Cardiac fibroblast (primary cell): ENCODE measurements at regions not wholly inside any gene's neighbourhood (a gene's known extent, or its start where the extent isn't known, plus 50 kb on each side); places are given as distances from the start of the nearest gene placed in this dataset.
A peak's percentile ranks its signal among the peaks of the same experiment; 100 is the strongest.

Experiments used
- DNase-seq, 2 donors: peaks; one replicate each; pipeline versions ENCODE4 v3.0.0 to v3.0.0-alpha.2; 2010; ENCODE audit warnings: low read depth in 2 of 2
- H3K4me3 ChIP-seq, 2 donors: replicated peaks in 1 of 2; 1 replicate in 1 of 2; 2 replicates in 1 of 2; pipeline ENCODE4 v1.5.1; 2011; ENCODE audit warnings: low read depth in 2 of 2, low read length in 2 of 2, mild to moderate bottlenecking in 2 of 2, moderate library complexity in 1 of 2
- TF ChIP-seq, protein P1 (sequence below): IDR thresholded peaks from one replicate; pipeline ENCODE4 v1.5.1; 2011; ENCODE audit warnings: low read depth, mild to moderate bottlenecking, low read length, inconsistent platforms

- H3K4me3 ChIP-seq, result no peak overlapping the region
- DNase-seq, result no peak
- TF ChIP-seq, protein P1, sequence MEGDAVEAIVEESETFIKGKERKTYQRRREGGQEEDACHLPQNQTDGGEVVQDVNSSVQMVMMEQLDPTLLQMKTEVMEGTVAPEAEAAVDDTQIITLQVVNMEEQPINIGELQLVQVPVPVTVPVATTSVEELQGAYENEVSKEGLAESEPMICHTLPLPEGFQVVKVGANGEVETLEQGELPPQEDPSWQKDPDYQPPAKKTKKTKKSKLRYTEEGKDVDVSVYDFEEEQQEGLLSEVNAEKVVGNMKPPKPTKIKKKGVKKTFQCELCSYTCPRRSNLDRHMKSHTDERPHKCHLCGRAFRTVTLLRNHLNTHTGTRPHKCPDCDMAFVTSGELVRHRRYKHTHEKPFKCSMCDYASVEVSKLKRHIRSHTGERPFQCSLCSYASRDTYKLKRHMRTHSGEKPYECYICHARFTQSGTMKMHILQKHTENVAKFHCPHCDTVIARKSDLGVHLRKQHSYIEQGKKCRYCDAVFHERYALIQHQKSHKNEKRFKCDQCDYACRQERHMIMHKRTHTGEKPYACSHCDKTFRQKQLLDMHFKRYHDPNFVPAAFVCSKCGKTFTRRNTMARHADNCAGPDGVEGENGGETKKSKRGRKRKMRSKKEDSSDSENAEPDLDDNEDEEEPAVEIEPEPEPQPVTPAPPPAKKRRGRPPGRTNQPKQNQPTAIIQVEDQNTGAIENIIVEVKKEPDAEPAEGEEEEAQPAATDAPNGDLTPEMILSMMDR, result no peak
Observed at GRCh38 chr7:428387-428786, 91.3 kb downstream of the PDGFA start.

GRCh38 chr7:428927-429827 lies 90.5 kb downstream of the PDGFA start:
- DNase-seq, result no peak
- no peak overlapping the region for H3K4me3 ChIP-seq
- TF ChIP-seq, protein P1, result no peak

DNA sequence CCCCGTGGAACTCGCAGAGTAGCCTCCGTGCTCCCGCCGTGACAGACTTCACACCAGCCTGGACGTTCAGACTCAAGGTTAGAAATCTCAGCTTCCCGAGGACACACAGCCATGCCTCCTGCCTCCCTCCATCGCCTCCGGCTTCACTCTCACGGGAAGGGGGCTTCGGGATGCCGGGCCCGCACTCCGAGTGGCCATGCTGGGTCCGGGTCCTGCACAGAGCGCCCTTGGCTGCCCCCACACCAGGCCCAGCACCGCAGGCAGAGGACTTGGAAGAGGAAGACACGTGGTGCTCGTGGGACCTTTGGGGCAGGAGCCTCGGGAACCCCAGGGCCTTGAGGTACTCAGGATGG lies 89.8 kb downstream of the PDGFA start:
- no peak for DNase-seq
- H3K4me3 ChIP-seq, result no peak overlapping the region
- TF ChIP-seq, protein P1, result no peak

DNA sequence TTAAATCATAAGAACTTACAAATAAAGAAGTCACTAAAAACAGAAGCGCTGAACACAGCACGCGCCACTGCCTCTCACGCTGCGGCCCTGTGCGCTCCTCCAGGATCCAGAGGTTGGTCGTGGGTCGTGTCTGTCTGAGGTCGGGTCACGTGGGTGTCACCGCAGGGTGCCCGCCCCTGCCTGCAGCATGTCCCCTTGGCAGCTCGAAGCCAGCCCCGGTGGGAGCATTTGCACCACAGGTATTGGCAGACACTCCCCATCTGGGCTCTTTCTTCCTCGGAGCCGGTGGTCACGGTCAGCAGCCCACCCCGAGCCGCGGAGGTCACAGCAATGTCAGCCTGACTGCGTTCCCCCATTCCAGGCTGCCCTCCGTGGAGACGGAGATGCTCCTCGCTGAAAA lies 88.6 kb downstream of the PDGFA start:
- TF ChIP-seq, protein P1, result no peak
- H3K4me3 ChIP-seq, result no peak overlapping the region
- no peak for DNase-seq

DNA sequence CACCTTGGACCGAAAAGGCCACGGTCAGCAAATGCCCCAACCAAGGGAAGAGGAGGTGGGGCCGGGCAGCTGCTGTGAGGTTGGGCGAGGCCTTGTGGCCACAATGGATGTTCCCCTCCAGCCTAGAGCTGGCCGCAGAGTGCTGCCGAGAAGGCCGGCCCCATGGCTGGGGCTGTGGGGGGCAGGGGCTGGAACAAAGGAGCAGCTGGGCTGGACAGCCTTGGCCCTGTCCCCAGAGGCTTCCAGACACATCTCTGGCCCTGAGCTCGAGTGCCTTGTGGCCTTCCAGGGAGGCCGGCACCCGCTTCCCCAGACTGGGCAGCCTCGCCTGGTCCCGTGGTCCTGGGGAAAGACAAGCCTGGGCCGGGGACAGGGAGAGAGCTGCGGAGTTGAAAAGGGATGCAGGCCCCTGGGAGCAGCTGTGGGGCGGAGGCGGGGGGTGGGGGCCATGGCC lies 88.0 kb downstream of the PDGFA start:
- TF ChIP-seq, protein P1, result no peak
- H3K4me3 ChIP-seq, result no peak overlapping the region
- peak in 1 of 2 donors; percentile 12 for DNase-seq

DNA sequence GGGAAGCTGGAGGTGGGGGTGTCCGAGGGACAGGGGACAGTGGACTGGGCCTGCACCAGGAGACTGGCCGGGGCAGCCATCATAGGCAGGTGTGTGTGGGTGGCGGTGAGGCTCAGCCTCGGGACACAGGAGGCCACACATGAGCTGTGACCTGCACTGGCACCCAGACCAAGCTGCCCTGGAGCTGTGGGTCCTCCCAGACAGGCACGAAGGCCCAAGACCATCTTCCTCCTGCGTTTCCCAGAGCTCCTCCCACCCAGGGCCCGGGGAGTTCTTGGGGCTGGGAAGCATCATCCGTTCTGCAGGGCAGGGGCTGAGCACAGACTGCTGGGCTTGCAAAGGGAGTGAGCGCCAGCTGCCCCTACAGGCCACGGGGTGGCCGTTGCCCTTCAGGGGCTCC lies 87.4 kb downstream of the PDGFA start:
- TF ChIP-seq, protein P1, result no peak
- no peak for DNase-seq
- no peak overlapping the region for H3K4me3 ChIP-seq
